HCT116 (cell line): ENCODE measurements at regions not wholly inside any gene's neighbourhood (a gene's known extent, or its start where the extent isn't known, plus 50 kb on each side); places are given as distances from the start of the nearest gene placed in this dataset.

Source experiments
- CEBPB ChIP-seq: IDR thresholded peaks from 2 replicates; pipeline ENCODE4 v1.6.1; 2012; ENCODE audit warnings: low read depth
- EGR1 ChIP-seq: IDR thresholded peaks from 2 replicates; pipeline ENCODE4 v1.6.1; 2012; ENCODE audit warnings: low read depth
- EZH2phosphoT487 ChIP-seq: fragments of 200-600 bp; IDR thresholded peaks from 2 replicates; pipeline ENCODE4 v1.6.1; 2018; ENCODE audit warnings: antibody characterized with exemption, borderline replicate concordance
- FOSL1 ChIP-seq: IDR thresholded peaks from 2 replicates; pipeline ENCODE4 v1.6.1; 2012; ENCODE audit warnings: low read depth
- JUND ChIP-seq: IDR thresholded peaks from 2 replicates; pipeline ENCODE4 v1.6.1; 2012
- POLR2A ChIP-seq: IDR thresholded peaks from 2 replicates; pipeline ENCODE4 v1.7.0; 2011; ENCODE audit warnings: borderline replicate concordance; ENCODE audit not compliant: insufficient read depth, insufficient read length; ENCODE audit errors: extremely low read depth
- POLR2AphosphoS5 ChIP-seq: IDR thresholded peaks from 2 replicates; pipeline ENCODE4 v1.6.1; 2011; ENCODE audit warnings: mild to moderate bottlenecking, low read depth, low read length, moderate library complexity
- RAD21 ChIP-seq: IDR thresholded peaks from 2 replicates; pipeline ENCODE4 v1.6.1; 2012; ENCODE audit warnings: low read depth, mild to moderate bottlenecking
- YY1 ChIP-seq: IDR thresholded peaks from 2 replicates; pipeline ENCODE4 v1.6.1; 2011; ENCODE audit warnings: low read length, low read depth, moderate library complexity, mild to moderate bottlenecking; ENCODE audit not compliant: insufficient replicate concordance; ENCODE audit errors: extremely low read depth
- TF ChIP-seq, protein P1 (sequence below), 3 experiments: fragments of 200-600 bp in 1 of 3; sonication (generic) in 1 of 3; IDR thresholded peaks in 2 of 3; conservative IDR thresholded peaks in 1 of 3; 2 replicates each; pipeline ENCODE4 v1.5.1; 2012 to 2017; ENCODE audit warnings: low read depth in 2 of 3, low read length in 2 of 3, antibody characterized with exemption in 1 of 3, borderline replicate concordance in 1 of 3, control low read depth in 1 of 3, mild to moderate bottlenecking in 1 of 3, mixed read lengths in 1 of 3, mixed run types in 1 of 3, moderate library complexity in 1 of 3; ENCODE audit not compliant: insufficient read depth in 1 of 3
- TF ChIP-seq, protein P2 (sequence below): IDR thresholded peaks from 2 replicates; pipeline ENCODE4 v1.6.1; 2012
- TF ChIP-seq, protein P3 (sequence below): IDR thresholded peaks from 2 replicates; pipeline ENCODE4 v1.6.1; 2012
- TF ChIP-seq, protein P4 (sequence below): IDR thresholded peaks from 2 replicates; pipeline ENCODE4 v1.6.1; 2012; ENCODE audit warnings: low read depth

DNA sequence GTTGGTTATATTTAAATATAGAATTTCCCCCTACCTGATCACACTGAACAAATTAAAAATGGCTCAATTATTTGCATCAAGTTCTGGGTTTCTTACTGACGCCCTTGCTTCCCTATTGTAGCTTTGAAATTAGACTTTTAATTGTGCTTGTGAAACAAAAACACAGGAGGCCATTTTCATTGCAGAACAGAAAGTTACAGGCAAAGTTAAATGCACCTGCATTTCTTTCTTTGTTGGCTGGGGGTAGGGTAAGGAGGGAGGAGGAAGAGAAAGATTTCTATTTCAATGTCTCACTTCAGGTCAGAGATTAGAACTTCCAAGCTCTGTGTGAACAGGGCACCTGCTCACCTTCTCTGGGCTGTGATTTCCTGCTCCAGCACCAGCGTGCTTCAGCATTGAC lies 199.6 kb downstream of the BCL11A start:
- TF ChIP-seq, protein P1, sequence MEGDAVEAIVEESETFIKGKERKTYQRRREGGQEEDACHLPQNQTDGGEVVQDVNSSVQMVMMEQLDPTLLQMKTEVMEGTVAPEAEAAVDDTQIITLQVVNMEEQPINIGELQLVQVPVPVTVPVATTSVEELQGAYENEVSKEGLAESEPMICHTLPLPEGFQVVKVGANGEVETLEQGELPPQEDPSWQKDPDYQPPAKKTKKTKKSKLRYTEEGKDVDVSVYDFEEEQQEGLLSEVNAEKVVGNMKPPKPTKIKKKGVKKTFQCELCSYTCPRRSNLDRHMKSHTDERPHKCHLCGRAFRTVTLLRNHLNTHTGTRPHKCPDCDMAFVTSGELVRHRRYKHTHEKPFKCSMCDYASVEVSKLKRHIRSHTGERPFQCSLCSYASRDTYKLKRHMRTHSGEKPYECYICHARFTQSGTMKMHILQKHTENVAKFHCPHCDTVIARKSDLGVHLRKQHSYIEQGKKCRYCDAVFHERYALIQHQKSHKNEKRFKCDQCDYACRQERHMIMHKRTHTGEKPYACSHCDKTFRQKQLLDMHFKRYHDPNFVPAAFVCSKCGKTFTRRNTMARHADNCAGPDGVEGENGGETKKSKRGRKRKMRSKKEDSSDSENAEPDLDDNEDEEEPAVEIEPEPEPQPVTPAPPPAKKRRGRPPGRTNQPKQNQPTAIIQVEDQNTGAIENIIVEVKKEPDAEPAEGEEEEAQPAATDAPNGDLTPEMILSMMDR (IDR thresholded peaks at IDR 0.05 in 2 of 3, conservative IDR thresholded peaks at IDR 0.05 in 1 of 3; ENCODE audit: borderline replicate concordance in 1 of 3, insufficient read depth in 1 of 3, low read depth in 2 of 3, low read length in 2 of 3) = no peak
- TF ChIP-seq JUND (no peak), EGR1 (no peak), POLR2AphosphoS5 (no peak), RAD21 (no peak), POLR2A (no peak), FOSL1 (no peak), EZH2phosphoT487 (no peak), CEBPB (no peak), YY1 (no peak)
- TF ChIP-seq, protein P2, sequence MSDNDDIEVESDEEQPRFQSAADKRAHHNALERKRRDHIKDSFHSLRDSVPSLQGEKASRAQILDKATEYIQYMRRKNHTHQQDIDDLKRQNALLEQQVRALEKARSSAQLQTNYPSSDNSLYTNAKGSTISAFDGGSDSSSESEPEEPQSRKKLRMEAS = no peak
- TF ChIP-seq, protein P3, sequence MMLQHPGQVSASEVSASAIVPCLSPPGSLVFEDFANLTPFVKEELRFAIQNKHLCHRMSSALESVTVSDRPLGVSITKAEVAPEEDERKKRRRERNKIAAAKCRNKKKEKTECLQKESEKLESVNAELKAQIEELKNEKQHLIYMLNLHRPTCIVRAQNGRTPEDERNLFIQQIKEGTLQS = no peak
- TF ChIP-seq, protein P4, sequence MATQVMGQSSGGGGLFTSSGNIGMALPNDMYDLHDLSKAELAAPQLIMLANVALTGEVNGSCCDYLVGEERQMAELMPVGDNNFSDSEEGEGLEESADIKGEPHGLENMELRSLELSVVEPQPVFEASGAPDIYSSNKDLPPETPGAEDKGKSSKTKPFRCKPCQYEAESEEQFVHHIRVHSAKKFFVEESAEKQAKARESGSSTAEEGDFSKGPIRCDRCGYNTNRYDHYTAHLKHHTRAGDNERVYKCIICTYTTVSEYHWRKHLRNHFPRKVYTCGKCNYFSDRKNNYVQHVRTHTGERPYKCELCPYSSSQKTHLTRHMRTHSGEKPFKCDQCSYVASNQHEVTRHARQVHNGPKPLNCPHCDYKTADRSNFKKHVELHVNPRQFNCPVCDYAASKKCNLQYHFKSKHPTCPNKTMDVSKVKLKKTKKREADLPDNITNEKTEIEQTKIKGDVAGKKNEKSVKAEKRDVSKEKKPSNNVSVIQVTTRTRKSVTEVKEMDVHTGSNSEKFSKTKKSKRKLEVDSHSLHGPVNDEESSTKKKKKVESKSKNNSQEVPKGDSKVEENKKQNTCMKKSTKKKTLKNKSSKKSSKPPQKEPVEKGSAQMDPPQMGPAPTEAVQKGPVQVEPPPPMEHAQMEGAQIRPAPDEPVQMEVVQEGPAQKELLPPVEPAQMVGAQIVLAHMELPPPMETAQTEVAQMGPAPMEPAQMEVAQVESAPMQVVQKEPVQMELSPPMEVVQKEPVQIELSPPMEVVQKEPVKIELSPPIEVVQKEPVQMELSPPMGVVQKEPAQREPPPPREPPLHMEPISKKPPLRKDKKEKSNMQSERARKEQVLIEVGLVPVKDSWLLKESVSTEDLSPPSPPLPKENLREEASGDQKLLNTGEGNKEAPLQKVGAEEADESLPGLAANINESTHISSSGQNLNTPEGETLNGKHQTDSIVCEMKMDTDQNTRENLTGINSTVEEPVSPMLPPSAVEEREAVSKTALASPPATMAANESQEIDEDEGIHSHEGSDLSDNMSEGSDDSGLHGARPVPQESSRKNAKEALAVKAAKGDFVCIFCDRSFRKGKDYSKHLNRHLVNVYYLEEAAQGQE = no peak
